Stimulated activated CD4-positive, alpha-beta T cell treated with anti-CD3 and anti-CD28 coated beads, Interleukin-1b, Interleukin-23, amount 100 ng/mL, for 1 hour (primary cell): ENCODE measurements at regions not wholly inside any gene's neighbourhood (a gene's known extent, or its start where the extent isn't known, plus 50 kb on each side); places are given as distances from the start of the nearest gene placed in this dataset.

Experiments
- DNase-seq, 2 donors: peaks; one replicate each; pipeline ENCODE4 v3.0.0-alpha.2; 2020; ENCODE audit warnings: low read depth in 2 of 2

- DNase-seq = no peak
These were observed 442.1 kb downstream of the TLE4 start for GRCh38 chr9:80013891-80014290.

DNA sequence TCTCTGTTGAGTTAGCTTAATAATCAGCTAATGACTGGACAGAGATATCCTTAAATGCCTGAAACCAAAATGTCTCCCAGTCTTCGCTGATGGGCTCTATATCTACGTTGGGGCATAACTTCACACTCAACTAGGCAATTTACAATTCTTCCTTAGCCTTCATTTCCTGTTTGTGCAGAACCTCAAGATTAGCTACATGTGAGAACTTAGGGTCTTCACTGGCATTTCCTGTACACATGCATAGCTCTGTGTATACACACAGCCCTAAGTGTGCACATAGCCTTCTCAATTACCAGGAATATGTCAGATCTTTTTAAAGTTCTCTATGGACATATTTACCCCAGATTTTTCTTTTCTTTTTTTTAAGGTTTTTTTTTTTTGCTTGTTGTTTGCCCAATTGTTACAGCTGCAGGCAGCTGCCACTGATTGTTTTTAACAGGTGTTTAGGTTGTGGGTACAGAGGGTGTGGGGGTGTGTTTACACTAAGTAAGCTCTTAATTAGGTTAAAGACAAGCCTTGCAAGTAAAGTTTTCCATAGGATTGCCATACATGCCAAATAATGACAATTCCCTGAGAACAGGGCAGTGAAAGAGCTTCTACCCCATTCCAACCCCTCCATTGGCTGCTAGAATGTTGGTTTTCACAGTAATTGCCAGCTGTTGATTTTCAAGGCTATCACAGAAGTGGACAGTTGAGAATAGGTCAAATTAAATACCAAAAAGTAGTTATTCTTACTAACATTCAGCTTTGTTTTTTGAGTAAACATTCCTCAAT is 441.0 kb downstream of the TLE4 start:
- DNase-seq = no peak

- DNase-seq = no peak
These were observed 437.4 kb downstream of the TLE4 start for GRCh38 chr9:80009204-80009603.

GRCh38 chr9:80004714-80005113 is 432.9 kb downstream of the TLE4 start:
- no peak for DNase-seq

GRCh38 chr9:79990536-79990935 is 418.8 kb downstream of the TLE4 start:
- no peak for DNase-seq

GRCh38 chr9:79989079-79989478 is 417.3 kb downstream of the TLE4 start:
- DNase-seq = no peak

DNA sequence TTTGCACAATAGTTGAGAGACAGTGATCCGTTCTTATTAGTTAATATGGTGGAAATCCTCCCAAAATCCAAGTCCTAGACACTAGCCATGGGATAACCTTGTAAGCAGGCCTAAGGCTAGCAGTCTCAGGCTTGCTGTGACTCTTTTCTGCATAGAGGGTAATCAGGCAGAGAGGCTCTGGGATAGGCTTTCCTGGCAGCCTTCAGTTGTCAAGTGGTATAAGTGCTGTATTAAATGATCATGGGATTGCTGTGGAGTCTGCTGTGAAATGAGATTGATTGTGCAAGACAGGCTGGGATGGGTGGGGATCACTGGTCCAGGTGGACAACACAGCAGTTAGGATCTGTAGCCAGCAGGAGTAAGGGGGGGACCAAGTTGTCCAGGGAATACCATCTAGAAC is 416.4 kb downstream of the TLE4 start:
- DNase-seq = no peak

- no peak for DNase-seq
These were observed 414.7 kb downstream of the TLE4 start for GRCh38 chr9:79986437-79986836.

DNA sequence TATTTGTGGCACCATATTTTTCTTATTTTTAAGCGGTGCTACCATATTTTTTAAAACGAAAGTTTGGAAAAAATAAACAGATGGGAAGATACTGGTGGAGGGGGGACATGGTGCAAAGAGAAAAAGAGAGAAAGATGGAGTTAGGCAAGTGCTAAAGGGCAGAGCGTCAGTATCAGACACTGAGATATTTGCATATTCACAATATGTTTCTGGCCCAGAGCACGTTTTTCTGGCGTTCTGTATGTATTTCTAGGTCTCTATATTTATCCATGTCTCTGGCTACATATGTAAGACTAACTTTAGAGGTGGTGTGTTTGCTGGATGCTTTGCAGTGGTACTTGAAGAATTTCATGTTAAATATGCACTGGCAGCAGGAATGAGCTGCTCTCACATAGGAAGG is 414.0 kb downstream of the TLE4 start:
- no peak for DNase-seq

GRCh38 chr9:79985264-79985663 is 413.5 kb downstream of the TLE4 start:
- DNase-seq = no peak

- no peak for DNase-seq
These were observed 412.8 kb downstream of the TLE4 start for GRCh38 chr9:79984429-79985067.

DNA sequence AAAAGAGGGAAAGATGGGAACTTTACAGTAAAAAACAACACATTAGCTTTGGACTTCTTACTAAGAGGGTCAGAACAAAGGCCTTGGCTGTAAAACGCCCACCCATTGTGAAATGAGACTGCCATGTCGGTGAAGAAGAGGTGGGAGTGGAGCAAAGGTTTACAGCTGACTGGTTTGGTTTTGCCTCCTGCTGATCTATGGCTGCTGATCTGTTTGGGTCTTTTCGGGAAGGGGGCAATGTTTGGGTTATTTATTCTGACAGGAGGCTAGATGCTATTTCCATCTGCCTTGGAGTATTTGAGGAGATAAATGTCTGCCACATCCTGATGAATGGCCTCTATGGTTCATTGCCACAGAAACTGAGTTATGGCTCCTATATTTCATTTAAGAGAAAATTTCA is 408.7 kb downstream of the TLE4 start:
- no peak for DNase-seq

- DNase-seq = no peak
These were observed 405.9 kb downstream of the TLE4 start for GRCh38 chr9:79977510-79978197.

GRCh38 chr9:79977074-79977435 is 405.3 kb downstream of the TLE4 start:
- no peak for DNase-seq

DNA sequence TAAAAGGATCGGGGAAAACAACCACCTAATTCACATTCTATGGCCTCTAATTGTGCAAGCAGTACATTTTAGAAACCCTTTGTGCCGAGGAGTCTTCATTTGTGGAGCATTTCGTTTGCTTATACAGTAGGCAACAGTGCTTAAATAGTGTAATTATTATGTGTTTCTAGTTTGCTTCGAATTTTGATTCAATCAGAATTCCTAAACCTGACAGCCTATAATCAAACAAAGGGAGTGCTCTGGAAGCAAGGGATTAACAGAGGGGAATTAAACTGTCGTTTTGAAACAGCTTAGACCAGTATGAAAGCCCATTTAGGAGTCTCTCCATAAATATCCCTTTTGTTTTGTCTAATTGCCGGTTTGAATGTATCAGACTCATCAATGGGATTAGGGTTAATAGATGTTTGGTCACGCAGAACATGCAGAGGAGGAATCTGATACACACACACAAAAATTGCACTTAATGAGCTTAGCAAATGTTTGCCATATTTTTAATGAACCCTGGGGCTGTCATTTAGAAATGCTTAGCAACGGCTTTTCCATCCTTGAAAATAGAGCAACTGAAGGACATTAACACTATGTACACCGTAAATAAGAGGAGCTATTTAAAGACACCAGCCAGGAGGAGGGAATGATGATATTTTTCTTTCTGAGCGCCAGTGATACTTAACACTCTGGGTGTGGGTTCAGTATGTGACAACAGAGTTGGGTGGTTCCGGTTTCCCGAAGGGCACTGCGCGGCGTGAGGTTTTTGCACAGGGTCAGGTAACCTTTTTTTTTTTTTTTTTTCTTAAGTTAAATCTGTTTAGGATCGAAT is 404.7 kb downstream of the TLE4 start:
- DNase-seq = no peak

- DNase-seq = no peak
These were observed 404.0 kb downstream of the TLE4 start for GRCh38 chr9:79975621-79976256.

GRCh38 chr9:79974806-79975422 is 403.1 kb downstream of the TLE4 start:
- no peak for DNase-seq

- no peak for DNase-seq
These were observed 401.9 kb downstream of the TLE4 start for GRCh38 chr9:79973627-79974026.

DNA sequence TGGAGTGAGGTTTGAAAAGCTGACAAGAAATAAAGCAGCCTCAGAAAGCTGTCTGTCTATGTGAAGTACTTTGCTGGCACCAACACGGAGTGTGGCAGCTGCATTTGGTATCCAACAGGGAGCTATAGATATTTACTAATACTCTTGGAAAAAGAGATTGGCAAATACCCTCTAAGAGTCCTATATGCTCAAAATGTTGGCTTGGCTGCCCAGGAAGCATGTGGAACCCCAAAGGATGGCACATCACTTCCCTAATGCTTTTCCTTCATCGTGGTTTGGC is 398.3 kb downstream of the TLE4 start:
- no peak for DNase-seq

DNA sequence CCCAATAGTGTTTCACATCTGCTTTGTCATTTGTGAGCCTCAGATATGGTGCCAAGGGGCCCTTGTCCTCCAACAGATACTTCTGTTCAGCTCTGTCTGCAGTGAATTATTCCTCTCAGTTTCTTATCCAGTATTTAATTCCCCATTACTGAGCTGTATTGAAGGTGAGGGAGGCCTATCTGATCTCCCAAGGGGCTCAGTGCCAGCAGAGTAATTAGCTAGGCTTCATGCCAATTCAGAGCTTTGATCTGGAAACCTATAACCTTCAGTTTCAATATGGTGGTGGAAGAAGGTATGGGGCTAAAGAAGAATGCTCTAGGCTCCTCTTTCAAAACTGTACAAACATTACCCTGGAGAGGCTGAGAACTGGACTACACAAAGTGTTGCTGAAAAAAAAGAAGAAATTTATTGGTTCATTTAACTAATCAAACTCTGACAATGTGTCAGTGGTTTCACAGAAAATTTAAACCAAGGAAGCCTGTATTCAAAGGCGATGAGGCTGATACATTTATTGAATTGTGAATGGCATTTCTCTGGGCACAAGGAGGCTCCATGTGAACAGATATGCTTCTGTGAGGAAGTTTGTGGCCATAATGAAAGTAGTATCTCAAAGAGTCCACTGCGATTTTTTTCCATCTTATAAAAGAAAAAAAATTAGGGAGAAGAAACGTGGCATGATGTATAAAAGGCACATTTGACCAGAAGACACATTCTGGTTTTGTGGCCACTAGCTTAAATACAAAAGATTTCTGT is 397.8 kb downstream of the TLE4 start:
- DNase-seq = no peak

DNA sequence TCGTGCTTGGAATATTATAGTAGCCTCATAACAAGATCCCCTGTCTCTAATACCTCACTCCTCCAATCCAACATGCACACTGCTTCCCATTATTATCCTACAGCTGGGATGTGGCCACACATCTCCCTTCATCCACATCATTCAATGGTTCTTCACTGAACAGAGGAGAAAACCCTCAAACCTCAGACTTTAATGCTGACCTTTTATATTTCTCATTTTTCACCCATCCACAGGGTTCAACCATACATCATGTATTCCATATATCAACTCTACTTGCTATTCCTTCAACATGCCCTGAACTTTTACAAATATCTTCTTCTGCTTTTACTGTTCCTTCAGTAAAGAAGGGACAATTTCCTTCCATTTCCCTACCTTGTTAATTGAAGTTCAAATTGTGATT is 396.8 kb downstream of the TLE4 start:
- no peak for DNase-seq
